ENCODE measurements at regions not wholly inside any gene's neighbourhood (a gene's known extent, or its start where the extent isn't known, plus 50 kb on each side); places are given as distances from the start of the nearest gene placed in this dataset.

DNA sequence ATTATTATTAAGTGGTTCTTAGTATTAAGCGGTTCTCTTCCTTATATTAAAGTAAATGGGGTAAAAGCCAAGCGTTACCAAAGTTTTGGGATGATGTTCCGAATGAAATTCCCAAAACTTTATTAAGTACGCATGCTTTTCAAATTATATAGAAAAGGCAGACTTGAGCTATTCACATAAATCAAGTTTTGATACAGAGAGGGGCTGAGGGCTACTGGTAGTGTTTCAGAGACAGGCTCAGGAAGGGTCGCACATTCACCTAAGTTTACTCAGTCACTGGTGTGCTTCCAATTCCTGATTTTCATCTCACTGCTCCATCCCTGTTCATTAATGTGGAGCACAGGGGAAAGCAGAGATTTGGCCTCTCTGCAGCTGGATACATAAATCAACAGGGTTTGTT is 652.2 kb downstream of the QKI start:
- H3K4me3 ChIP-seq (ENCODE audit: low read depth, low read length) = no peak overlapping the region

DNA sequence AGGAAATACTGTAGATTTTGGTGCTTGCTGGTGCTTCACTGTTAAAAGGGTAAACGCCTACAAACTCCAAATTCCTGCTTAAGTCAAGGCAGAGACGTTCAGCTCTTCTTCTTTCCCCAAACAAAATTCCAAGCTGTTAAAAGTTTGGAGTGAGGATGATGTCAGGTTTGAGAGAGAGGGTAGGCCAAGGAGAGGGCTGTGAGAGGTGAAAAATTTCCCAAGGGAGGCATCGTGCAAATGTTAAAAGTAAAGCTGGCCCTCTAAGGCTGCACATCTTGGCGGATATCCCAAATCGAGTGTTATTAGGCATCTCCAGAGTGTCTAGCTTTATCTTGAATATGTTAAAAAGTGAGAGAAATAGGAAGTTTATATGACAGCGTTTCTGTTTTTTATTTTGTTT is 651.8 kb downstream of the QKI start:
- DNase-seq = no peak
- Histone ChIP-seq H3K27me3 (replicated peaks) (no peaks in the 10 kb centered on the region), H3K27ac (no peak overlapping the region), H3K36me3 (replicated peaks) (no peaks in the 10 kb centered on the region), H3K4me3 (ENCODE audit: low read depth, low read length) (no peak overlapping the region)
- TF ChIP-seq CTCF (IDR thresholded peaks at IDR 0.05; ENCODE audit: low read depth, low read length, missing control alignments) = no peak
- in situ Hi-C loops (cut with HindIII; ENCODE audit: low pct_ligation_motif_present, low sequenced_read_pairs) = no loop called here

More for the DNA sequence above, 652.2 kb downstream of the QKI start:
- no peak for DNase-seq
- in situ Hi-C loops (cut with HindIII; ENCODE audit: low pct_ligation_motif_present, low sequenced_read_pairs) = no loop called here
- Histone ChIP-seq H3K27ac (no peak overlapping the region), H3K36me3 (replicated peaks) (no peaks in the 10 kb centered on the region), H3K27me3 (replicated peaks) (no peaks in the 10 kb centered on the region)
- TF ChIP-seq CTCF (IDR thresholded peaks at IDR 0.05; ENCODE audit: low read depth, low read length, missing control alignments) = no peak

DNA sequence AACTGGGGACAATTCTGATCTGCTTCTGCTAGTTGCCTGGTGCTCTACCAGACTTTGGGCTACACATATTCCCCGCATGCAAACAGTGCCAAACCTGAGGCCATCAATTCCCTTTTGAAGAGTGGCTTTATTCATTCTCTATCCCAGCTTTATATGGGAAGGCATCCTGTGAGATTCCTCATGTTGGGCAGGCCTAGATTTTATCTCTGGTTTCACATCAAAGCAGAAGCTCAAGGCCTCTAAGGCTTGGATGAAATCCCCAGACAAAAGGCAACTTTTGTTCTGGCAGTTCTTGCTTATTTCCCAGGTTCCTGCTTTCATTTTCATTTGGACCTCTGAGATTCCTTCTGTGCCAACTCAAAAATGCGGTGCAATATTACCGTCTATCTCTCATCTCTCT is 648.8 kb downstream of the QKI start:
- DNase-seq = no peak
- Histone ChIP-seq H3K4me3 (ENCODE audit: low read depth, low read length) (no peak overlapping the region), H3K36me3 (replicated peaks) (no peaks in the 10 kb centered on the region), H3K27me3 (replicated peaks) (no peaks in the 10 kb centered on the region), H3K27ac (no peak overlapping the region)
- in situ Hi-C loops (cut with HindIII; ENCODE audit: low pct_ligation_motif_present, low sequenced_read_pairs) = no loop called here
- TF ChIP-seq CTCF (IDR thresholded peaks at IDR 0.05; ENCODE audit: low read depth, low read length, missing control alignments) = no peak

DNA sequence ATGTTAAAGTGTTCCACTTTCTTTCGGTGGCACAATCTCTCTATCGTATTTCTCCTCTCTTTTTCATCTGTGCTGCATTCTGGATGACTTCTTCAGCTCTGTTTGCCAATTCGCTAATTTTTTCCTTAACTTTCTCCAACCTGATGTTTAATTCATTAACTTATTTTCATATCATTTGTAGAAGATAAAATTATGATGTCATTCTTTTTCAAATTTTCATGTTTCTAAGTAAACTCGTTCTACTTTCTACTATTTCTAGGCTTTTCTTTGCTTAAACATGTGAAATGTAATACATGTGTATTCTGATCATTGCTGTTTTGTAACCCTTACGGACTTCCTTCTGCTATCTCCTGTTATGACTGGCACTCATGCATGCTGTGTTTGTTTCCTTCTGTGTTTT is 648.4 kb downstream of the QKI start:
- in situ Hi-C loops (cut with HindIII; ENCODE audit: low pct_ligation_motif_present, low sequenced_read_pairs) = no loop called here
- TF ChIP-seq CTCF (IDR thresholded peaks at IDR 0.05; ENCODE audit: low read depth, low read length, missing control alignments) = no peak
- no peak for DNase-seq
- Histone ChIP-seq H3K27ac (no peak overlapping the region), H3K36me3 (replicated peaks) (no peaks in the 10 kb centered on the region), H3K4me3 (ENCODE audit: low read depth, low read length) (no peak overlapping the region), H3K27me3 (replicated peaks) (no peaks in the 10 kb centered on the region)

- no peak overlapping the region for H3K4me3 ChIP-seq (ENCODE audit: low read depth, low read length)
- H3K27me3 ChIP-seq (replicated peaks) = no peaks in the 10 kb centered on the region
- in situ Hi-C loops (cut with HindIII; ENCODE audit: low pct_ligation_motif_present, low sequenced_read_pairs) = no loop called here
- H3K36me3 ChIP-seq (replicated peaks) = no peaks in the 10 kb centered on the region
- H3K27ac ChIP-seq = no peak overlapping the region
- DNase-seq = no peak
- TF ChIP-seq CTCF (IDR thresholded peaks at IDR 0.05; ENCODE audit: low read depth, low read length, missing control alignments) = no peak
Measured at GRCh38 chr6:164057876-164058275, 643.4 kb downstream of the QKI start.

DNA sequence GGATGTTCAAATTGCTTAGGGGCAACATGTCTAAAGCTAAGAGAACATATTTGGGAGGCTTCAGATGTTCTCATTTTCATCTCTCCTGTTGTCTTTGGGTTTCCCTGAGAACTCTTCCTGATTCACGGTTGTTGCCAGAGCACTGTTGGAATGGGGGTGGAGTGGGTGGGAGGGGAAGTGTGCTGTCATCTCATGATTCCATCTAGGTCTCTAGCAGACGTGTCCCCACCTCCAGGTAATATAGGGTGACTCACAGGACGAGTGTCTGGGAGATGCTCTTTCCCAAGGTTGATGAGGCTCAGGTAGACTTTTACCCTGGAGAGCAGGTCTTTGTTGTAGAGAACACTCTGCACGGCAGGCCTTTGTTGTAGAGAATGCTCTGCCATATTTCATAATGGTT is 636.9 kb downstream of the QKI start:
- no peaks in the 10 kb centered on the region for H3K36me3 ChIP-seq (replicated peaks)
- no peak overlapping the region for H3K27ac ChIP-seq
- no peak for DNase-seq
- H3K4me3 ChIP-seq (ENCODE audit: low read depth, low read length) = no peak overlapping the region
- no peak for TF ChIP-seq CTCF (IDR thresholded peaks at IDR 0.05; ENCODE audit: low read depth, low read length, missing control alignments)
- no peaks in the 10 kb centered on the region for H3K27me3 ChIP-seq (replicated peaks)
- in situ Hi-C loops (cut with HindIII; ENCODE audit: low pct_ligation_motif_present, low sequenced_read_pairs) = no loop called here

All from brain microvascular endothelial cell (primary cell).